ENCODE measurements at regions not wholly inside any gene's neighbourhood (a gene's known extent, or its start where the extent isn't known, plus 50 kb on each side); places are given as distances from the start of the nearest gene placed in this dataset.

GRCh38 chr9:104025104-104025503, 69.0 kb upstream of the SMC2 start:
- Mint-ChIP-seq H3K27ac (no peak overlapping the region), H3K4me1 (no peaks in the 10 kb centered on the region), H3K4me3 (no peak overlapping the region), H3K9me3 (peaks cover 83% of the 10 kb centered on the region), H3K36me3 (ENCODE audit: low read depth) (peaks cover 29% of the 10 kb centered on the region), H3K27me3 (ENCODE audit: insufficient read depth, low read depth, poor library complexity) (no peaks in the 10 kb centered on the region)
- H2AFZ ChIP-seq: no peak overlapping the region
- H3F3A ChIP-seq (replicated peaks; ENCODE audit: low read depth): no peaks in the 10 kb centered on the region
- DNase-seq (ENCODE audit: low spot score) (no peak), ATAC-seq (no peak)
- no peaks in the 10 kb centered on the region for H3K27me3 ChIP-seq (ENCODE audit: insufficient read depth)
- no peak overlapping the region for H3K27ac ChIP-seq (ENCODE audit: low read depth)
- TF ChIP-seq, protein P1, sequence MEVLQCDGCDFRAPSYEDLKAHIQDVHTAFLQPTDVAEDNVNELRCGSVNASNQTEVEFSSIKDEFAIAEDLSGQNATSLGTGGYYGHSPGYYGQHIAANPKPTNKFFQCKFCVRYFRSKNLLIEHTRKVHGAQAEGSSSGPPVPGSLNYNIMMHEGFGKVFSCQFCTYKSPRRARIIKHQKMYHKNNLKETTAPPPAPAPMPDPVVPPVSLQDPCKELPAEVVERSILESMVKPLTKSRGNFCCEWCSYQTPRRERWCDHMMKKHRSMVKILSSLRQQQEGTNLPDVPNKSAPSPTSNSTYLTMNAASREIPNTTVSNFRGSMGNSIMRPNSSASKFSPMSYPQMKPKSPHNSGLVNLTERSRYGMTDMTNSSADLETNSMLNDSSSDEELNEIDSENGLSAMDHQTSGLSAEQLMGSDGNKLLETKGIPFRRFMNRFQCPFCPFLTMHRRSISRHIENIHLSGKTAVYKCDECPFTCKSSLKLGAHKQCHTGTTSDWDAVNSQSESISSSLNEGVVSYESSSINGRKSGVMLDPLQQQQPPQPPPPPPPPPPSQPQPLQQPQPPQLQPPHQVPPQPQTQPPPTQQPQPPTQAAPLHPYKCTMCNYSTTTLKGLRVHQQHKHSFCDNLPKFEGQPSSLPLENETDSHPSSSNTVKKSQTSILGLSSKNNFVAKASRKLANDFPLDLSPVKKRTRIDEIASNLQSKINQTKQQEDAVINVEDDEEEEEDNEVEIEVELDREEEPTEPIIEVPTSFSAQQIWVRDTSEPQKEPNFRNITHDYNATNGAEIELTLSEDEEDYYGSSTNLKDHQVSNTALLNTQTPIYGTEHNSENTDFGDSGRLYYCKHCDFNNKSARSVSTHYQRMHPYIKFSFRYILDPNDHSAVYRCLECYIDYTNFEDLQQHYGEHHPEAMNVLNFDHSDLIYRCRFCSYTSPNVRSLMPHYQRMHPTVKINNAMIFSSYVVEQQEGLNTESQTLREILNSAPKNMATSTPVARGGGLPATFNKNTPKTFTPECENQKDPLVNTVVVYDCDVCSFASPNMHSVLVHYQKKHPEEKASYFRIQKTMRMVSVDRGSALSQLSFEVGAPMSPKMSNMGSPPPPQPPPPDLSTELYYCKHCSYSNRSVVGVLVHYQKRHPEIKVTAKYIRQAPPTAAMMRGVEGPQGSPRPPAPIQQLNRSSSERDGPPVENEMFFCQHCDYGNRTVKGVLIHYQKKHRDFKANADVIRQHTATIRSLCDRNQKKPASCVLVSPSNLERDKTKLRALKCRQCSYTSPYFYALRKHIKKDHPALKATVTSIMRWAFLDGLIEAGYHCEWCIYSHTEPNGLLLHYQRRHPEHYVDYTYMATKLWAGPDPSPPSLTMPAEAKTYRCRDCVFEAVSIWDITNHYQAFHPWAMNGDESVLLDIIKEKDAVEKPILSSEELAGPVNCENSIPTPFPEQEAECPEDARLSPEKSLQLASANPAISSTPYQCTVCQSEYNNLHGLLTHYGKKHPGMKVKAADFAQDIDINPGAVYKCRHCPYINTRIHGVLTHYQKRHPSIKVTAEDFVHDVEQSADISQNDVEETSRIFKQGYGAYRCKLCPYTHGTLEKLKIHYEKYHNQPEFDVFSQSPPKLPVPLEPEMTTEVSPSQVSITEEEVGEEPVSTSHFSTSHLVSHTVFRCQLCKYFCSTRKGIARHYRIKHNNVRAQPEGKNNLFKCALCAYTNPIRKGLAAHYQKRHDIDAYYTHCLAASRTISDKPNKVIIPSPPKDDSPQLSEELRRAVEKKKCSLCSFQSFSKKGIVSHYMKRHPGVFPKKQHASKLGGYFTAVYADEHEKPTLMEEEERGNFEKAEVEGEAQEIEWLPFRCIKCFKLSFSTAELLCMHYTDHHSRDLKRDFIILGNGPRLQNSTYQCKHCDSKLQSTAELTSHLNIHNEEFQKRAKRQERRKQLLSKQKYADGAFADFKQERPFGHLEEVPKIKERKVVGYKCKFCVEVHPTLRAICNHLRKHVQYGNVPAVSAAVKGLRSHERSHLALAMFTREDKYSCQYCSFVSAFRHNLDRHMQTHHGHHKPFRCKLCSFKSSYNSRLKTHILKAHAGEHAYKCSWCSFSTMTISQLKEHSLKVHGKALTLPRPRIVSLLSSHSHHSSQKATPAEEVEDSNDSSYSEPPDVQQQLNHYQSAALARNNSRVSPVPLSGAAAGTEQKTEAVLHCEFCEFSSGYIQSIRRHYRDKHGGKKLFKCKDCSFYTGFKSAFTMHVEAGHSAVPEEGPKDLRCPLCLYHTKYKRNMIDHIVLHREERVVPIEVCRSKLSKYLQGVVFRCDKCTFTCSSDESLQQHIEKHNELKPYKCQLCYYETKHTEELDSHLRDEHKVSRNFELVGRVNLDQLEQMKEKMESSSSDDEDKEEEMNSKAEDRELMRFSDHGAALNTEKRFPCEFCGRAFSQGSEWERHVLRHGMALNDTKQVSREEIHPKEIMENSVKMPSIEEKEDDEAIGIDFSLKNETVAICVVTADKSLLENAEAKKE (CRISPR knock-in tag; IDR thresholded peaks at IDR 0.05): no peak
- TF ChIP-seq ETS1 (IDR thresholded peaks at IDR 0.05): no peak
- no peak for TF ChIP-seq CREB1 (CRISPR knock-in tag; IDR thresholded peaks at IDR 0.05; ENCODE audit: low read depth)
- no peak for TF ChIP-seq JUNB (IDR thresholded peaks at IDR 0.05; ENCODE audit: unreplicated experiment)
- TF ChIP-seq ZNF331 (CRISPR knock-in tag; IDR thresholded peaks at IDR 0.05; ENCODE audit: low read depth): no peak
- no peak for TF ChIP-seq NANOG (IDR thresholded peaks at IDR 0.05; ENCODE audit: borderline replicate concordance)
- no peak for TF ChIP-seq STAT1 (IDR thresholded peaks at IDR 0.05; ENCODE audit: unreplicated experiment)
- no peak for TF ChIP-seq POLR2AphosphoS5 (IDR thresholded peaks at IDR 0.05; ENCODE audit: low read depth)
- TF ChIP-seq EZH2 (IDR thresholded peaks at IDR 0.05; ENCODE audit: low read depth, unreplicated experiment): no peak
- TF ChIP-seq EZH2phosphoT487 (IDR thresholded peaks at IDR 0.05; ENCODE audit: unreplicated experiment): no peak
- TF ChIP-seq, protein P2, sequence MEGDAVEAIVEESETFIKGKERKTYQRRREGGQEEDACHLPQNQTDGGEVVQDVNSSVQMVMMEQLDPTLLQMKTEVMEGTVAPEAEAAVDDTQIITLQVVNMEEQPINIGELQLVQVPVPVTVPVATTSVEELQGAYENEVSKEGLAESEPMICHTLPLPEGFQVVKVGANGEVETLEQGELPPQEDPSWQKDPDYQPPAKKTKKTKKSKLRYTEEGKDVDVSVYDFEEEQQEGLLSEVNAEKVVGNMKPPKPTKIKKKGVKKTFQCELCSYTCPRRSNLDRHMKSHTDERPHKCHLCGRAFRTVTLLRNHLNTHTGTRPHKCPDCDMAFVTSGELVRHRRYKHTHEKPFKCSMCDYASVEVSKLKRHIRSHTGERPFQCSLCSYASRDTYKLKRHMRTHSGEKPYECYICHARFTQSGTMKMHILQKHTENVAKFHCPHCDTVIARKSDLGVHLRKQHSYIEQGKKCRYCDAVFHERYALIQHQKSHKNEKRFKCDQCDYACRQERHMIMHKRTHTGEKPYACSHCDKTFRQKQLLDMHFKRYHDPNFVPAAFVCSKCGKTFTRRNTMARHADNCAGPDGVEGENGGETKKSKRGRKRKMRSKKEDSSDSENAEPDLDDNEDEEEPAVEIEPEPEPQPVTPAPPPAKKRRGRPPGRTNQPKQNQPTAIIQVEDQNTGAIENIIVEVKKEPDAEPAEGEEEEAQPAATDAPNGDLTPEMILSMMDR (conservative IDR thresholded peaks at IDR 0.05; ENCODE audit: low read depth in 2 of 2): no peak
- H3K4me3 ChIP-seq: no peak overlapping the region
- H3K9me2 ChIP-seq (ENCODE audit: insufficient read depth): no peaks in the 10 kb centered on the region
- no peak overlapping the region for H3K4me2 ChIP-seq
- H3K4me1 ChIP-seq (ENCODE audit: insufficient read depth): no peaks in the 10 kb centered on the region
- H4K20me1 ChIP-seq (replicated peaks; ENCODE audit: insufficient read depth): no peaks in the 10 kb centered on the region
- no peaks in the 10 kb centered on the region for H3K36me3 ChIP-seq (ENCODE audit: insufficient read depth)
- H3K79me2 ChIP-seq (replicated peaks; ENCODE audit: insufficient read depth): no peaks in the 10 kb centered on the region
